Parathyroid adenoma (tissue), 2 donors: ENCODE measurements at regions not wholly inside any gene's neighbourhood (a gene's known extent, or its start where the extent isn't known, plus 50 kb on each side); places are given as distances from the start of the nearest gene placed in this dataset.

Experiments used
- H2AFZ ChIP-seq: fragments of 300-600 bp; sonication (generic); one replicate; pipeline ENCODE4 v1.7.0; 2017; ENCODE audit warnings: antibody characterized with exemption, mild to moderate bottlenecking
- H3K27ac ChIP-seq: fragments of 300-600 bp; sonication (generic); one replicate; pipeline ENCODE4 v1.7.0; 2017
- H3K27me3 ChIP-seq: fragments of 300-600 bp; sonication (generic); one replicate; pipeline ENCODE4 v1.7.0; 2017; ENCODE audit warnings: low read length; ENCODE audit not compliant: control insufficient read depth, insufficient read depth
- H3K36me3 ChIP-seq: fragments of 300-600 bp; sonication (generic); one replicate; pipeline ENCODE4 v1.7.0; 2017; ENCODE audit warnings: low read length; ENCODE audit not compliant: control insufficient read depth, insufficient read depth
- H3K4me1 ChIP-seq: fragments of 300-600 bp; sonication (generic); one replicate; pipeline ENCODE4 v1.7.0; 2017; ENCODE audit warnings: control low read depth
- H3K4me2 ChIP-seq: fragments of 300-600 bp; sonication (generic); one replicate; pipeline ENCODE4 v1.7.0; 2017; ENCODE audit warnings: low read length
- H3K4me3 ChIP-seq: fragments of 300-600 bp; sonication (generic); one replicate; pipeline ENCODE4 v1.7.0; 2017; ENCODE audit warnings: low read depth, low read length
- H3K79me2 ChIP-seq: fragments of 300-600 bp; sonication (generic); one replicate; pipeline ENCODE4 v1.7.0; 2017; ENCODE audit warnings: control low read depth
- H3K9ac ChIP-seq: fragments of 300-600 bp; sonication (generic); one replicate; pipeline ENCODE4 v1.7.0; 2017; ENCODE audit warnings: mild to moderate bottlenecking
- H3K9me3 ChIP-seq: fragments of 300-600 bp; sonication (generic); one replicate; pipeline ENCODE4 v1.7.0; 2017; ENCODE audit warnings: low read length; ENCODE audit not compliant: control insufficient read depth
- CTCF ChIP-seq: fragments of 300-600 bp; sonication (generic); IDR thresholded peaks from one replicate; pipeline ENCODE4 v1.7.0; 2017; ENCODE audit warnings: antibody characterized with exemption, mild to moderate bottlenecking
- donor health status: primary hyperparathyroidism.

GRCh38 chr2:126187668-126188067, 468.3 kb upstream of the GYPC start:
- Histone ChIP-seq H2AFZ (no peak overlapping the region), H3K27ac (no peak overlapping the region), H3K4me1 (no peaks in the 10 kb centered on the region), H3K36me3 (no peaks in the 10 kb centered on the region), H3K9ac (no peak overlapping the region), H3K79me2 (no peaks in the 10 kb centered on the region), H3K4me2 (no peak overlapping the region), H3K4me3 (no peak overlapping the region), H3K27me3 (no peaks in the 10 kb centered on the region), H3K9me3 (no peaks in the 10 kb centered on the region)
- TF ChIP-seq CTCF, result no peak

GRCh38 chr2:126189527-126189926, 466.4 kb upstream of the GYPC start:
- H3K36me3 ChIP-seq, result no peaks in the 10 kb centered on the region
- H2AFZ ChIP-seq, result no peak overlapping the region
- H3K27me3 ChIP-seq, result no peaks in the 10 kb centered on the region
- no peak overlapping the region for H3K27ac ChIP-seq
- no peak overlapping the region for H3K4me2 ChIP-seq
- H3K4me1 ChIP-seq, result no peaks in the 10 kb centered on the region
- TF ChIP-seq CTCF, result no peak
- no peak overlapping the region for H3K4me3 ChIP-seq
- no peaks in the 10 kb centered on the region for H3K79me2 ChIP-seq
- no peaks in the 10 kb centered on the region for H3K9me3 ChIP-seq
- no peak overlapping the region for H3K9ac ChIP-seq

- no peaks in the 10 kb centered on the region for H3K36me3 ChIP-seq
- H3K27me3 ChIP-seq, result no peaks in the 10 kb centered on the region
- H3K4me3 ChIP-seq, result no peak overlapping the region
- H2AFZ ChIP-seq, result peak overlapping the region; percentile 43
- H3K27ac ChIP-seq, result peak overlapping the region; percentile 29
- no peak overlapping the region for H3K9ac ChIP-seq
- no peak for TF ChIP-seq CTCF
- no peaks in the 10 kb centered on the region for H3K9me3 ChIP-seq
- no peak overlapping the region for H3K4me2 ChIP-seq
- no peaks in the 10 kb centered on the region for H3K4me1 ChIP-seq
- no peaks in the 10 kb centered on the region for H3K79me2 ChIP-seq
Observed at GRCh38 chr2:126200538-126200937, 455.4 kb upstream of the GYPC start.

GRCh38 chr2:126208266-126208665, 447.7 kb upstream of the GYPC start:
- TF ChIP-seq CTCF, result no peak
- Histone ChIP-seq H3K9ac (no peak overlapping the region), H2AFZ (peak overlapping the region; percentile 9), H3K4me1 (peaks cover 4% of the 10 kb centered on the region), H3K9me3 (no peaks in the 10 kb centered on the region), H3K79me2 (no peaks in the 10 kb centered on the region), H3K27me3 (no peaks in the 10 kb centered on the region), H3K4me3 (peak overlapping the region; percentile 15), H3K36me3 (no peaks in the 10 kb centered on the region), H3K27ac (peak overlapping the region; percentile 84), H3K4me2 (peak overlapping the region; percentile 10)

- Histone ChIP-seq H3K9ac (no peak overlapping the region), H3K36me3 (no peaks in the 10 kb centered on the region), H3K27me3 (no peaks in the 10 kb centered on the region), H2AFZ (no peak overlapping the region), H3K4me2 (no peak overlapping the region), H3K4me3 (no peak overlapping the region), H3K9me3 (no peaks in the 10 kb centered on the region), H3K27ac (no peak overlapping the region), H3K4me1 (peaks cover 4% of the 10 kb centered on the region), H3K79me2 (no peaks in the 10 kb centered on the region)
- no peak for TF ChIP-seq CTCF
Observed at GRCh38 chr2:126212735-126213134, 443.2 kb upstream of the GYPC start.
